22Rv1 (cell line): ENCODE measurements at regions not wholly inside any gene's neighbourhood (a gene's known extent, or its start where the extent isn't known, plus 50 kb on each side); places are given as distances from the start of the nearest gene placed in this dataset.

ENCODE experiments used
- CTCF ChIP-seq: fragments of 450-650 bp; IDR thresholded peaks from 2 replicates; pipeline ENCODE4 v1.5.1; 2017; ENCODE audit warnings: mild to moderate bottlenecking
- ZFX ChIP-seq: fragments of 450-650 bp; IDR thresholded peaks from 2 replicates; pipeline ENCODE4 v1.6.1; 2017; ENCODE audit warnings: antibody characterized with exemption, borderline replicate concordance

DNA sequence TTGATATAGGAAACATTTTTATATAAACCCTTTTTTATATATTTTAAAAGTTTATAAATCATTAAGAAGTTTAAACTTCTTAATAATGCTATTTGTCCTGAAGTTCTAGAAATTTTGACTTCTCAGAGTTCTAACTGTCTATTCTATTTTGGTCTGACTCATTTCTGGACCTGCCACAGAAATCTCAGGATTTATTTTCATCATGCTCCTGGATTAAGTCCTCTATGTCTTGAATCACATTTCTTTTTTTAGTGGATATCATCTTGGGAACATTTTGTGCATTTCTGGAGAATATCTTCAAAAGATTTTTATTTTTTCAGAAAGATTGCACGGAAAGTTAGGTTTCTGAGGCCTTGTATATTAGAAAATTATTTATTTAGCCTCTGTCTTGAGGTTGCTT is 289.1 kb downstream of the NDFIP2 start:
- TF ChIP-seq CTCF (no peak), ZFX (no peak)
